WTC11 (cell line): ENCODE measurements at regions not wholly inside any gene's neighbourhood (a gene's known extent, or its start where the extent isn't known, plus 50 kb on each side); places are given as distances from the start of the nearest gene placed in this dataset.
A peak's percentile ranks its signal among the peaks of the same experiment; 100 is the strongest.

Experiments used
- ATAC-seq: fragments of 200-7000 bp; cut with Tn5 transposase; 2 replicates; pipeline ENCODE4 v1.10.0; 2021; ENCODE audit warnings: mild to moderate bottlenecking, moderate library complexity
- CTCF ChIA-PET: fragments of 300-600 bp; sonication (Branson Sonifier 250); formaldehyde crosslinking; loops from one replicate; lab custom pipeline; 2021; ENCODE audit warnings: antibody characterized with exemption; lab: Charles Lee
- POLR2A ChIA-PET: fragments of 350-600 bp; sonication (Branson Sonifier 250); formaldehyde crosslinking; loops from one replicate; lab custom pipeline; 2021; ENCODE audit warnings: antibody characterized with exemption; lab: Charles Lee
- DNase-seq: peaks from one replicate; pipeline ENCODE4 v3.0.0; 2021; ENCODE audit warnings: low spot score
- H3K27ac Mint-ChIP-seq: 2 replicates; pipeline ENCODE4 v1.8.0; 2021; ENCODE audit warnings: mixed read lengths
- H3K27me3 Mint-ChIP-seq: 2 replicates; pipeline ENCODE4 v1.8.0; 2021; ENCODE audit warnings: low read depth, mild to moderate bottlenecking, moderate library complexity, mixed read lengths
- H3K36me3 Mint-ChIP-seq: 2 replicates; pipeline ENCODE4 v1.8.0; 2021; ENCODE audit warnings: mixed read lengths
- H3K4me1 Mint-ChIP-seq: 2 replicates; pipeline ENCODE4 v1.8.0; 2022; ENCODE audit warnings: mixed read lengths
- H3K4me3 Mint-ChIP-seq: 2 replicates; pipeline ENCODE4 v1.8.0; 2021; ENCODE audit warnings: mild to moderate bottlenecking, moderate library complexity, mixed read lengths
- H3K9me3 Mint-ChIP-seq: 2 replicates; pipeline ENCODE4 v1.8.0; 2021; ENCODE audit warnings: mixed read lengths
- ARID4B ChIP-seq: sonication (generic); formaldehyde crosslinking; IDR thresholded peaks from 2 replicates; pipeline ENCODE4 v1.8.0; 2023; ENCODE audit warnings: missing genetic modification reagents, mild to moderate bottlenecking, borderline replicate concordance
- ATF1 ChIP-seq: sonication (generic); formaldehyde crosslinking; IDR thresholded peaks from 2 replicates; pipeline ENCODE4 v1.8.1; 2023; ENCODE audit warnings: mild to moderate bottlenecking, moderate library complexity, missing genetic modification reagents
- CDX4 ChIP-seq: fragments of 250-450 bp; sonication (Bioruptor Pico); IDR thresholded peaks from 2 replicates; pipeline ENCODE4 v1.9.0; 2021; ENCODE audit warnings: moderate library complexity, mild to moderate bottlenecking, inconsistent platforms, borderline replicate concordance
- FOXJ3 ChIP-seq: sonication (generic); formaldehyde crosslinking; IDR thresholded peaks from 2 replicates; pipeline ENCODE4 v1.9.0; 2021; ENCODE audit warnings: missing genetic modification reagents, mild to moderate bottlenecking, borderline replicate concordance
- KAT7 ChIP-seq: sonication (generic); formaldehyde crosslinking; IDR thresholded peaks from 2 replicates; pipeline ENCODE4 v1.8.1; 2023; ENCODE audit warnings: missing genetic modification reagents, mild to moderate bottlenecking, borderline replicate concordance
- SP1 ChIP-seq: sonication (generic); formaldehyde crosslinking; conservative IDR thresholded peaks from 2 replicates; pipeline ENCODE4 v1.8.1; 2022; ENCODE audit warnings: missing genetic modification reagents
- TCF7 ChIP-seq: sonication (generic); formaldehyde crosslinking; IDR thresholded peaks from 2 replicates; pipeline ENCODE4 v1.8.0; 2022; ENCODE audit warnings: mild to moderate bottlenecking, low read depth, missing genetic modification reagents, moderate library complexity
- TEAD1 ChIP-seq: sonication (generic); formaldehyde crosslinking; IDR thresholded peaks from 2 replicates; pipeline ENCODE4 v1.8.0; 2022; ENCODE audit warnings: mild to moderate bottlenecking, missing genetic modification reagents
- TP53 ChIP-seq: sonication (generic); formaldehyde crosslinking; IDR thresholded peaks from 2 replicates; pipeline ENCODE4 v1.8.1; 2023; ENCODE audit warnings: mild to moderate bottlenecking, missing genetic modification reagents
- ZMAT4 ChIP-seq: fragments of 250-450 bp; sonication (Bioruptor Pico); IDR thresholded peaks from 2 replicates; pipeline ENCODE4 v1.9.0; 2021; ENCODE audit warnings: mild to moderate bottlenecking
- ZNF532 ChIP-seq: fragments of 250-450 bp; sonication (Bioruptor Pico); IDR thresholded peaks from 2 replicates; pipeline ENCODE4 v1.9.0; 2021; ENCODE audit warnings: mild to moderate bottlenecking, borderline replicate concordance
- TF ChIP-seq, protein P1 (sequence below): sonication (generic); formaldehyde crosslinking; IDR thresholded peaks from 2 replicates; pipeline ENCODE4 v1.8.1; 2023; ENCODE audit warnings: mild to moderate bottlenecking, missing genetic modification reagents, moderate library complexity
- TF ChIP-seq, protein P2 (sequence below): sonication (generic); formaldehyde crosslinking; IDR thresholded peaks from 2 replicates; pipeline ENCODE4 v1.8.1; 2022; ENCODE audit warnings: low read depth, mild to moderate bottlenecking, moderate library complexity, missing genetic modification reagents, borderline replicate concordance
- TF ChIP-seq, protein P3 (sequence below): sonication (generic); formaldehyde crosslinking; IDR thresholded peaks from 2 replicates; pipeline ENCODE4 v1.8.0; 2022; ENCODE audit warnings: mild to moderate bottlenecking, missing genetic modification reagents
- TF ChIP-seq, protein P4 (sequence below): sonication (generic); formaldehyde crosslinking; IDR thresholded peaks from 2 replicates; pipeline ENCODE4 v1.8.1; 2022; ENCODE audit warnings: low read depth, missing genetic modification reagents, borderline replicate concordance

GRCh38 chr14:49134940-49135339 lies 451.2 kb downstream of the RPS29 start:
- ATAC-seq, result peak; percentile 84
- ChIA-PET CTCF (no interaction called here), POLR2A (no interaction called here)
- Mint-ChIP-seq H3K27me3 (peaks cover 2% of the 10 kb centered on the region; the same call in 1 of the 2 replicates), H3K9me3 (peaks cover 17% of the 10 kb centered on the region), H3K4me3 (no peak overlapping the region), H3K27ac (no peak overlapping the region), H3K36me3 (peaks cover 5% of the 10 kb centered on the region; the same call in 1 of the 2 replicates)
- DNase-seq, result peak; percentile 12
- TF ChIP-seq, protein P1, sequence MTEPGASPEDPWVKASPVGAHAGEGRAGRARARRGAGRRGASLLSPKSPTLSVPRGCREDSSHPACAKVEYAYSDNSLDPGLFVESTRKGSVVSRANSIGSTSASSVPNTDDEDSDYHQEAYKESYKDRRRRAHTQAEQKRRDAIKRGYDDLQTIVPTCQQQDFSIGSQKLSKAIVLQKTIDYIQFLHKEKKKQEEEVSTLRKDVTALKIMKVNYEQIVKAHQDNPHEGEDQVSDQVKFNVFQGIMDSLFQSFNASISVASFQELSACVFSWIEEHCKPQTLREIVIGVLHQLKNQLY (CRISPR knock-in tag), result no peak
- TF ChIP-seq, all 79 proteins: peak for 0
- no peaks in the 10 kb centered on the region for H3K4me1 Mint-ChIP-seq

DNA sequence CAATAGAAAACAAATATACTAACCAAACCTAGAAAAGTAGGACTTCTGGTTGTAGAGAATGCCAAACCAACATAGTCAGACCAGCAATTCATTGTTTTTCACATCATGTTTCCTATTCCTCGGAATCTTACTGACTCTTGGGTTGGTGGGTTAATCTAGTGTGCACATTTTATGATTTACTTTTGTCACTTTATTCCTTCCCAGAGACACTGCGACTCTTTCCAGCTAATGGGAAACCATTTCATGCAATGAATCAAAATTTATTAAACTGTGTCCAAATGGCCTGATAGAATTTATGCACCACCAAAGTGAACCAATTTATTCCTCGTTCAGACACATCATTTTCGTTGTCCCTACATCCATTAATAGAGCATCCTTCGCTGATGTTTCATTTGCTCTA lies 464.9 kb downstream of the RPS29 start:
- ChIA-PET CTCF (no interaction called here), POLR2A (no interaction called here)
- DNase-seq (no peak), ATAC-seq (no peak)
- Mint-ChIP-seq H3K36me3 (peaks cover 6% of the 10 kb centered on the region; the same call in 1 of the 2 replicates), H3K4me3 (no peak overlapping the region), H3K9me3 (peaks cover 44% of the 10 kb centered on the region), H3K27ac (no peak overlapping the region), H3K27me3 (no peaks in the 10 kb centered on the region; the same call in 1 of the 2 replicates), H3K4me1 (peaks cover 11% of the 10 kb centered on the region; the same call in 1 of the 2 replicates)
- TF ChIP-seq TP53 (CRISPR knock-in tag), result no peak
- no peak for TF ChIP-seq TEAD1 (CRISPR knock-in tag)
- TF ChIP-seq SP1 (CRISPR knock-in tag), result no peak
- TF ChIP-seq, protein P2, sequence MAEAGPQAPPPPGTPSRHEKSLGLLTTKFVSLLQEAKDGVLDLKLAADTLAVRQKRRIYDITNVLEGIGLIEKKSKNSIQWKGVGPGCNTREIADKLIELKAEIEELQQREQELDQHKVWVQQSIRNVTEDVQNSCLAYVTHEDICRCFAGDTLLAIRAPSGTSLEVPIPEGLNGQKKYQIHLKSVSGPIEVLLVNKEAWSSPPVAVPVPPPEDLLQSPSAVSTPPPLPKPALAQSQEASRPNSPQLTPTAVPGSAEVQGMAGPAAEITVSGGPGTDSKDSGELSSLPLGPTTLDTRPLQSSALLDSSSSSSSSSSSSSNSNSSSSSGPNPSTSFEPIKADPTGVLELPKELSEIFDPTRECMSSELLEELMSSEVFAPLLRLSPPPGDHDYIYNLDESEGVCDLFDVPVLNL, result no peak
- no peak for TF ChIP-seq ZNF532
- no peak for TF ChIP-seq KAT7
- TF ChIP-seq ATF1, result no peak
- TF ChIP-seq, protein P3, sequence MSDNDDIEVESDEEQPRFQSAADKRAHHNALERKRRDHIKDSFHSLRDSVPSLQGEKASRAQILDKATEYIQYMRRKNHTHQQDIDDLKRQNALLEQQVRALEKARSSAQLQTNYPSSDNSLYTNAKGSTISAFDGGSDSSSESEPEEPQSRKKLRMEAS (CRISPR knock-in tag), result no peak
- no peak for TF ChIP-seq ARID4B (CRISPR knock-in tag)
- TF ChIP-seq, protein P4, sequence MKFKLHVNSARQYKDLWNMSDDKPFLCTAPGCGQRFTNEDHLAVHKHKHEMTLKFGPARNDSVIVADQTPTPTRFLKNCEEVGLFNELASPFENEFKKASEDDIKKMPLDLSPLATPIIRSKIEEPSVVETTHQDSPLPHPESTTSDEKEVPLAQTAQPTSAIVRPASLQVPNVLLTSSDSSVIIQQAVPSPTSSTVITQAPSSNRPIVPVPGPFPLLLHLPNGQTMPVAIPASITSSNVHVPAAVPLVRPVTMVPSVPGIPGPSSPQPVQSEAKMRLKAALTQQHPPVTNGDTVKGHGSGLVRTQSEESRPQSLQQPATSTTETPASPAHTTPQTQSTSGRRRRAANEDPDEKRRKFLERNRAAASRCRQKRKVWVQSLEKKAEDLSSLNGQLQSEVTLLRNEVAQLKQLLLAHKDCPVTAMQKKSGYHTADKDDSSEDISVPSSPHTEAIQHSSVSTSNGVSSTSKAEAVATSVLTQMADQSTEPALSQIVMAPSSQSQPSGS (CRISPR knock-in tag), result no peak
- TF ChIP-seq CDX4, result no peak
- TF ChIP-seq ZMAT4 (CRISPR knock-in tag), result no peak
- TF ChIP-seq FOXJ3, result no peak
- TF ChIP-seq TCF7, result no peak
